HG02938 (cell line): ENCODE measurements at regions not wholly inside any gene's neighbourhood (a gene's known extent, or its start where the extent isn't known, plus 50 kb on each side); places are given as distances from the start of the nearest gene placed in this dataset.
"Not testable (repeated sequence)": the region's sequence is repeated elsewhere in the genome, so short reads cannot be mapped to it uniquely, and the experiment has no call there.

ENCODE experiments used
- ATAC-seq: cut with Tn5 transposase; IDR thresholded peaks from one replicate; pipeline ENCODE4 v1.9.1; 2021; ENCODE audit warnings: mild to moderate bottlenecking, moderate library complexity; ENCODE audit not compliant: unreplicated experiment

DNA sequence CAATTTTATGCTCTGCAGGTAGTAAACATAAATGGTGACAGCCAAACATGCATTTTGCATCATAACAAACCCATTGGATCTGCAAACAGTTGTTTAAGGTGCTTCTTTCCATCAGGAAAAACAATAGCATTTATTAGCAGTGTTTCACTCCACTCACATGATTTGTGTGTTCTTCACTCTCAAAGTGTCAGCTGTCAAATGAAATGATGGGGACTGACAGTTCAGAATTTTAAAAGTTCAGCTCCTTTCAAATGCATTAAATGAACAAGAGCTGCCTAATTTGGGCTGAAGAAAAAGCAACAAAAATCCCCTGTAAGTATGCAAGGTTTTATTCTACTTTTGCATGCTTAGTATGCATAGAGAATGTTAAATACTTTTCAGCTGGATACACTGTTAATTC lies 145.2 kb upstream of the CDIN1 start:
- ATAC-seq: no peak

DNA sequence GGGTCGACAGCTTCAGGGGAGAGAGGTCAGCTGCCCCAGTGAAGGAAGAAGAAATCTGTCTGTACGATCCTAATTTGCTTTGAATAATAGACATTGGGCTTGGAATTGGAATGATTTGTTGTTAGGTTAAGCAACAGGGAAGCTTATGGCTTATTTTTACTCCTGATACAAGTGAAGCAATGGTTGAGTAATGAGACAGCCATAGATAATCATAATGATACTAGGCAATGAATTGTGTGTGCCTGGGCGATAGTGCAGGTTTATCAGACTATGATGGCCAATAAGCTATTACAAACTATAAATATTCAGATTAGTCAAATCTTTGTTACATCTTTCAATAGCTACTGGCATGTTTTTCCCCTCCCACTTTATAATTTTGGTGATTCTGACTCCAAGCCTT lies 140.9 kb upstream of the CDIN1 start:
- ATAC-seq: no peak

DNA sequence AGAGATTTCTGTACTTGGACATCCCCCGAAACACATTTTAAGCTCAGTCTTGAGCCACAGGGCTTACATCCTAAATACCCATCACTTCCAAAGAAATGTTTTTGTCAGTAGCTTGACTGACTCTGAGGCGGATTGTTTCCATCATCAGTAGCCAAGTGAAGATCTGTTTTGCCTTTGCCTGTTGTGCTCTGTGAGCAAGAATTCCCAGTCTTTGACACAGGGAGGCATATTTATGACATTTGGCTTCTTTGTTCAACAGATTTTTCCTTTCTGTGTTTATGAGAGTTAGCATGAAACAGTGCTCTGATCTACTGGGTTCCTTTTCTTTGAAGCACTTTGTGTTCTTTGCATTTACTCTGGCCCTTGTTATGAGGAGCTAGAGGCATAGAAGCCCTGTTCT lies 132.1 kb upstream of the CDIN1 start:
- no peak for ATAC-seq

DNA sequence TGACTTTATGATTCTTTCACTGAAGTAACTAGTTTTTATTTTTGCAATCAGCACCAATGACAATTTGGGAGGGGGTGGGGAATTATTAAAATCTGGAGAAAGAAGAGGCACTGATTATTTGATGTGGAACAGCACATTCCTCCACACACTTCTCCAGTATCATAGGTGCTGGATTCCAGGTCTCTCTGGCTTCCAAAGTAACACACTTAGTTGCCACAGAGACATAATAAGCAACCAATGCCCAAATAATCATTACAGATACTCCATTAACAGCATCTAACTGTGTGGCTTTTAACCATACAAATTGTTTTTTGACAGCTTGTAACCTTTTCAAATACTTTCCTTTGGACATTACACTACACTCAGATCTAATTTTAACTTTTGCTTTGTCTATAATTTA lies 131.0 kb upstream of the CDIN1 start:
- no peak for ATAC-seq

DNA sequence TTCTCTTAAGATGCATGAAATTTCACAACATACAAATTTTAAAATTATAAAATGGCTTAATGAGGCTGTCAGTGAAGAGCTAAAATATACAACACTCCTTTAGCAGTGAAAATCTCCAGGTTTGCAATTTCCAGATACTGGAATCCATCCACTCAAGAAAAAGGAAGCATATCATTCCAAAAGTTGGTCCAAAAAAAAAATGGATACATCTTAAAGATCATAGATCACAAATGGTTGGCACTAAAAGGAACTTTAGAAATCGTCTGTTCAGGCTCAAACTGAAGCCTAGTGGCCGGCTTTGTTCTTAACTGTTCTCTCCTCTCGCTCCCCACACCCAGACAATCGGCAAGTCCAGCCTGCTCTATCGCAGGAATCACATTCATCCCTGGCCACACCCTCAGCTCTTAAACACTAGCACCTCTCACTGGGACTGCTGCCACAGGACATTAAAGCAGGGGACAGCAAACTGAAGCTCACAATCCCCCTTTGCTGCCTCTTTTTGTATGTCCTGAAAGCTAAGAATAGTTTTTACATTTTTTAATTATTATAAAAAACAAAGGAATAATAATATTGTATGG lies 130.3 kb upstream of the CDIN1 start:
- no peak for ATAC-seq

GRCh38 chr15:36449662-36450145 lies 129.7 kb upstream of the CDIN1 start:
- no peak for ATAC-seq

- not testable (repeated sequence) for ATAC-seq
Measured at GRCh38 chr15:36454244-36454643, 125.2 kb upstream of the CDIN1 start.

GRCh38 chr15:36458411-36458810 lies 121.0 kb upstream of the CDIN1 start:
- ATAC-seq: no peak

DNA sequence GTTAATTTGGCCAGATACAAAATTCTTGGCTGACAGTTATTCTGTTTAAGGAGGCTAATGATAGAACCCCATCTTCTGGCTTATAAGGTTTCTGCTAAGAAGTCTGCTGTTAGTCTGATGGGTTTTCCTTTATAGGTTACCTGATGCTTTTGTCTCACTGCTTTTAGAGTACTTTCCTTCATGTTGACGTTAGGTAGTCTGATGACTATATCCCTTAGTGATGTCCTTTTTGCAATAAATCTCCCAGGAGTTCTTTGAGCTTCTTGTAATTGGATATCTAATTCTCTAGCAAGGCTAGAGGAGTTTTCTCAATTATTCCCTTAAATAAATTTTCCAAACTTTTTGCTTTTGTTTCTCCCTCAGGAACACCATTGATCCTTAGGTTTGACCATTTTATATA lies 114.1 kb upstream of the CDIN1 start:
- ATAC-seq: no peak

DNA sequence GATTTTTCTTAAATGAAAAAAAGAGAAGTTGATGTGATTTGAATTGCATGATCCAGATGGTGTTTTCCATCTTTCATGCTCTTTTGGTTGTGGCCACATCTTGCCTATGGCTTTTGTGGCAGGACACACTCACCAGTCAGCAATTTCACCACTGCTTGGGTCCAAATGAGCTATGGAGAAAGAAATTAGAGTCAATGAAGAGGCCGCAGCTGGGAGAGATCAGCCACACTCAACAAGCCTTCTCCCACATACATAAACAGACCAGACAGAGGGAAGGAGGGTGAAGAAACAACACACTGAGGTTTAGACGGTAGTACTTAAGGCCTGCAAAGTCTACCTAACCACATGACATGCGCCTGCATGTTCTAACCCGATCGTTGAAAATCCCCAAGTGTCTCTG lies 110.7 kb upstream of the CDIN1 start:
- ATAC-seq: no peak

DNA sequence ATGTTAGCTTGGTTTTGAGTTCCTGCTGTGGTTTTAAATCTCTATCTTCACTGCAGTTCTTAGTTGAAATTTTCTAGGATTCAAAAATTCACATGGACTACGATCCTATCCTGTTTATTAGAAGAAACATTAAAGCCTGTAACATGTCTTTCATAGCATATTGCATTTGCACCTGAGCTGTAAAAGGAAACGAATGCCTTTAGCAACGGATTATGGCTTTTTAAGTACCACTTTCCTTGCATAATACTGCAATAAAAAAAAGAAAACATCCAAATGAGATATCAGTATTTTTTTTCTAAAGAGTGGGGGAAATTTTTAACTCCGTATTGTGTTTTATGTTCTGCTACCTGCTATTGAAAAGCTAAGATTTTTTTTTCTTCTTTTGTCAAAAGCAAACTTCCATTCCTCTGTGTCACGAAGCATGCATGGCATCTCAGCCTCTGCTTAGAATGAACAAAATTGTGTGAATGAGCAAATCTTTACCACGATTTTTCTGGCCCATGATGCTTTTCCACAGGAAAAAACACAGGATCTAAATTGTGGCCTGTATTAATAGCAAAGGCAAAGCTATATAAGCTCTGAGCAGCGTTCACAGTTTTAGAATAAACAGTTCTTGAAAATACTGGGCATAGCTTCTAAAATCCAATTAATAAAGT lies 110.0 kb upstream of the CDIN1 start:
- ATAC-seq: no peak

GRCh38 chr15:36472672-36473071 lies 106.8 kb upstream of the CDIN1 start:
- ATAC-seq: no peak

DNA sequence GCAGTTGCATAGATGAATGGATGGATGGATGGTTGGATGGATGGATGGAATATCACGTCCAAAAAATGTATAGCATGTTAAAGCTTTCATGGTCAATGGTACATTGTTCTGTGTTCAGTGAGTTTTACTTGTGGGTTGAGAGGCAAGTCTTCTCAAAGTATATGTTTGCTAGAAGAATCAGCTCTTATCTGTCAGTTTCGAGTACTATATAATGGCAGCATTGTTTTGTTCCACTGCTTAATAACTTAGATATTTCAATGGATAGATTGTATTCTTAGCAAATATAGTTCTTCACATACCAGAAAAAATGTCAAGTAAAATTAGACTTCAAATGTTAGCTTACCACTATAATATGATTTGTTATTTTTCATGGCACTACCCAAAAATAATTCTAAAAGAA lies 100.9 kb upstream of the CDIN1 start:
- no peak for ATAC-seq

GRCh38 chr15:36479200-36479896 lies 100.1 kb upstream of the CDIN1 start:
- ATAC-seq: no peak

GRCh38 chr15:36481156-36481555 lies 98.3 kb upstream of the CDIN1 start:
- no peak for ATAC-seq

DNA sequence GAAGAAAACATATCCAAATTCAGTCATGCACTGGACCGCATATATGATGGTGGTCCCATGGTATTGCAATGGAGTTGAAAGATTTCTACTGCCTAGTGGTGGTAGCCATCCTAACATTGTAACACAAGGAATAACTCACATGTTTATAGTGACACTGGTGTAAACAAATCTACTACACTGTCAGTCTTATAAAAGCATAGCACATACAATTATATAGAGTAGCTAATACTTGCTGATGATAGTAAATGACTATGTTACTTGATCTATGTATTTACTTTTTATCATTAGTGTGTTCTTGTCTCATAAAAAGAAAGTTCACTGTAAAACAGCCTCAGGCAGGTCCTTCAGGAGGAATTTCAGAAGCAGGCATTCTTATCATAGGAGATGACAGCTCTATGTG lies 96.0 kb upstream of the CDIN1 start:
- no peak for ATAC-seq

GRCh38 chr15:36484038-36484778 lies 95.2 kb upstream of the CDIN1 start:
- no peak for ATAC-seq

DNA sequence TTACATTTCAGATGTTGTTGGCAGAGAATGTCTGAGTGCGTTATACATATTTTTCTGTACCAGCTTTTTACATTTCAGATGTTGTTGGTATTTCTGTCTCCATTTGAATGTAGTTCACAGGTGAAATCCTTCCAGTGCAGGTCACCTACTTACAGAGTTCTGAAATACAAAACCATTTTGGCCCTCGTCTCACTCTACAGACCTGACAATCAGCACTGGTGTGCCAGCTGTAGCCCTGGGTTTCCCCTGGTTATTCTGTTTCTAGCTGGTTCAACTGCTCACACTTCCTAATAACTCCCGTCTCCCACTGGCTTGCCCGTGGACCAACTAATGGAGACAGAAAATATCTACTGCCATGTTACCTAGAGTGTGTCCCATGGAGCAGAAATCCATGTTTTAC lies 87.5 kb upstream of the CDIN1 start:
- ATAC-seq: no peak

GRCh38 chr15:36495456-36495991 lies 83.9 kb upstream of the CDIN1 start:
- ATAC-seq: no peak

DNA sequence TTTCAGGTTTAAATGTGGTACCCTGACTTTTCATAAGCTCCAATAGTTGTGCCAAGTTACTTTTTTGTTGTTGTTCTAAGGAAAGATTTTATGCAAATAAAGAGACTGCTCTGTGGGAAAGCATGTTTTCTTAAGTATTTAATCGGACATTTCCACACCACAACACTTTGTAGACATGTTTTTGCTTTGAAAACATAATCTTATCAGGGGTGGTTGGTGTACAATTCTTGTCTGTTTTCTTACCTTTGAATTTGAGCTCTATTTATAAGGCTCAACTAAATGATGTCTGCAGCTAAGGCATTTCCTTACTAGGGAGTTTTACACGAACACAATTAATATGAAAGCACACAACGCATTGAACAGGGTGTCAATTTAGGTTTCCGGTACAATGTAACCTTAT lies 81.5 kb upstream of the CDIN1 start:
- no peak for ATAC-seq

DNA sequence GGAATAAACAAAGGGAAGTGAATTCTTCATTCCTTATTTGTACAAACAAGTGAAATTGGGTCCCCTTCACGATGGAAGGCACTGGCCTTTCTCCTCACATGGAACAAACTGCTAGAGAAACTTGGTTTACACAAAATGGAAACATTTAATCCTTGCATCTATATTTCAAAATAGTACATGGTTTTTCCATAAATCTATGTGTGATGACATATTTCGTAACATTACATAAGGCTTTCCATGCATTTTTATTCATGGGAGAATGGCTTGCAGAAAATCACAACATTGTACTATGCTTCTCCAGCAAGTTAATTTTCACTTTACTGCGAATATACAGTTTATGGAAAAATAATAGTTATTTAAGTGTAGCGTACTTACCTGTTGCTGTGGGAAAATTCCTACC lies 81.0 kb upstream of the CDIN1 start:
- ATAC-seq: no peak
